ENCODE measurements at regions not wholly inside any gene's neighbourhood (a gene's known extent, or its start where the extent isn't known, plus 50 kb on each side); places are given as distances from the start of the nearest gene placed in this dataset.

GRCh38 chr6:121522265-121522664 is 86.8 kb downstream of the GJA1 start:
- DNase-seq (ENCODE audit: low read depth) = peak; percentile 94
- Histone ChIP-seq H3K4me3 (ENCODE audit: low read depth, low read length) (no peak overlapping the region), H3K27me3 (ENCODE audit: control insufficient read depth, insufficient read depth, low read length) (no peaks in the 10 kb centered on the region), H3K36me3 (ENCODE audit: control insufficient read depth, insufficient read depth, low read length) (no peaks in the 10 kb centered on the region)
- no peak for TF ChIP-seq CTCF (IDR thresholded peaks at IDR 0.05; ENCODE audit: insufficient read depth, low read length, poor library complexity, severe bottlenecking)

GRCh38 chr6:121522771-121523386 is 87.4 kb downstream of the GJA1 start:
- Histone ChIP-seq H3K36me3 (ENCODE audit: control insufficient read depth, insufficient read depth, low read length) (no peaks in the 10 kb centered on the region), H3K27me3 (ENCODE audit: control insufficient read depth, insufficient read depth, low read length) (no peaks in the 10 kb centered on the region), H3K4me3 (ENCODE audit: low read depth, low read length) (no peak overlapping the region)
- no peak for DNase-seq (ENCODE audit: low read depth)
- TF ChIP-seq CTCF (IDR thresholded peaks at IDR 0.05; ENCODE audit: insufficient read depth, low read length, poor library complexity, severe bottlenecking) = no peak

- no peaks in the 10 kb centered on the region for H3K27me3 ChIP-seq (ENCODE audit: control insufficient read depth, insufficient read depth, low read length)
- H3K4me3 ChIP-seq (ENCODE audit: low read depth, low read length) = no peak overlapping the region
- no peak for TF ChIP-seq CTCF (IDR thresholded peaks at IDR 0.05; ENCODE audit: insufficient read depth, low read length, poor library complexity, severe bottlenecking)
- DNase-seq (ENCODE audit: low read depth) = no peak
- no peaks in the 10 kb centered on the region for H3K36me3 ChIP-seq (ENCODE audit: control insufficient read depth, insufficient read depth, low read length)
Measured at GRCh38 chr6:121523628-121524027, 88.2 kb downstream of the GJA1 start.

- H3K36me3 ChIP-seq (ENCODE audit: control insufficient read depth, insufficient read depth, low read length) = no peaks in the 10 kb centered on the region
- H3K27me3 ChIP-seq (ENCODE audit: control insufficient read depth, insufficient read depth, low read length) = no peaks in the 10 kb centered on the region
Measured at GRCh38 chr6:121526282-121526681, 90.8 kb downstream of the GJA1 start.

GRCh38 chr6:121531658-121532169 is 96.3 kb downstream of the GJA1 start:
- no peak overlapping the region for H3K4me3 ChIP-seq (ENCODE audit: low read depth, low read length)
- DNase-seq (ENCODE audit: low read depth) = no peak
- no peaks in the 10 kb centered on the region for H3K27me3 ChIP-seq (ENCODE audit: control insufficient read depth, insufficient read depth, low read length)
- TF ChIP-seq CTCF (IDR thresholded peaks at IDR 0.05; ENCODE audit: insufficient read depth, low read length, poor library complexity, severe bottlenecking) = no peak
- no peaks in the 10 kb centered on the region for H3K36me3 ChIP-seq (ENCODE audit: control insufficient read depth, insufficient read depth, low read length)

More at GRCh38 chr6:121526282-121526681, 90.8 kb downstream of the GJA1 start:
- DNase-seq (ENCODE audit: low read depth) = no peak
- no peak overlapping the region for H3K4me3 ChIP-seq (ENCODE audit: low read depth, low read length)
- no peak for TF ChIP-seq CTCF (IDR thresholded peaks at IDR 0.05; ENCODE audit: insufficient read depth, low read length, poor library complexity, severe bottlenecking)

- DNase-seq (ENCODE audit: low read depth) = no peak
Measured at GRCh38 chr6:121533321-121533841, 97.9 kb downstream of the GJA1 start.

More at GRCh38 chr6:121533321-121533841, 97.9 kb downstream of the GJA1 start:
- Histone ChIP-seq H3K27me3 (ENCODE audit: control insufficient read depth, insufficient read depth, low read length) (no peaks in the 10 kb centered on the region), H3K4me3 (ENCODE audit: low read depth, low read length) (no peak overlapping the region), H3K36me3 (ENCODE audit: control insufficient read depth, insufficient read depth, low read length) (no peaks in the 10 kb centered on the region)
- no peak for TF ChIP-seq CTCF (IDR thresholded peaks at IDR 0.05; ENCODE audit: insufficient read depth, low read length, poor library complexity, severe bottlenecking)

Measured in kidney epithelial cell (primary cell).